Astrocyte (in vitro differentiated cells and primary cell): ENCODE measurements at regions not wholly inside any gene's neighbourhood (a gene's known extent, or its start where the extent isn't known, plus 50 kb on each side); places are given as distances from the start of the nearest gene placed in this dataset.

Source experiments
- DNase-seq: peaks from one replicate; pipeline ENCODE4 v3.0.0-alpha.2; 2010; ENCODE audit warnings: low read depth
- FAIRE-seq: peaks from 2 replicates; lab custom pipeline; 2011; peaks lifted over from hg19 to GRCh38; lab: Jason Lieb, UNC
- H2AFZ ChIP-seq: 2 replicates; pipeline ENCODE4 v1.6.0; 2012; ENCODE audit warnings: low read depth, low read length, inconsistent platforms
- H3K27ac ChIP-seq: 2 replicates; pipeline ENCODE4 v1.5.1; 2011; ENCODE audit warnings: low read depth, low read length, inconsistent platforms
- H3K27me3 ChIP-seq: 2 replicates; pipeline ENCODE4 v1.6.0; 2011; ENCODE audit warnings: low read length, inconsistent platforms; ENCODE audit not compliant: insufficient read depth
- H3K36me3 ChIP-seq: 2 replicates; pipeline ENCODE4 v1.5.1; 2011; ENCODE audit warnings: low read length, inconsistent platforms; ENCODE audit not compliant: insufficient read depth
- H3K4me1 ChIP-seq: 2 replicates; pipeline ENCODE4 v1.5.1; 2011; ENCODE audit warnings: low read length, inconsistent platforms; ENCODE audit not compliant: insufficient read depth
- H3K4me2 ChIP-seq: 2 replicates; pipeline ENCODE4 v1.6.0; 2012; ENCODE audit warnings: low read length, inconsistent platforms
- H3K4me3 ChIP-seq: 2 replicates; pipeline ENCODE4 v1.5.1; 2011; ENCODE audit warnings: low read depth, mild to moderate bottlenecking, low read length, inconsistent platforms; ENCODE audit not compliant: insufficient read depth
- H3K79me2 ChIP-seq: 2 replicates; pipeline ENCODE4 v1.6.0; 2012; ENCODE audit warnings: mild to moderate bottlenecking, low read length, inconsistent platforms; ENCODE audit not compliant: insufficient read depth
- H3K9ac ChIP-seq: 2 replicates; pipeline ENCODE4 v1.6.0; 2012; ENCODE audit warnings: mild to moderate bottlenecking, low read length, inconsistent platforms
- H3K9me3 ChIP-seq: 2 replicates; pipeline ENCODE4 v1.5.1; 2012; ENCODE audit warnings: low read depth, mild to moderate bottlenecking, low read length, inconsistent platforms; ENCODE audit not compliant: insufficient read depth
- H4K20me1 ChIP-seq: 2 replicates; pipeline ENCODE4 v1.6.0; 2012; ENCODE audit warnings: low read length, inconsistent platforms; ENCODE audit not compliant: insufficient read depth
- H3K27ac Mint-ChIP-seq: one replicate; pipeline ENCODE4 v1.8.0; 2021; ENCODE audit warnings: mild to moderate bottlenecking, mixed read lengths; ENCODE audit not compliant: unreplicated experiment
- H3K27me3 Mint-ChIP-seq: one replicate; pipeline ENCODE4 v1.8.0; 2021; ENCODE audit warnings: low read depth, mixed read lengths; ENCODE audit not compliant: unreplicated experiment
- H3K36me3 Mint-ChIP-seq: one replicate; pipeline ENCODE4 v1.8.0; 2021; ENCODE audit warnings: low read depth, mixed read lengths; ENCODE audit not compliant: unreplicated experiment
- H3K4me1 Mint-ChIP-seq: one replicate; pipeline ENCODE4 v1.8.0; 2021; ENCODE audit warnings: low read depth, mixed read lengths; ENCODE audit not compliant: unreplicated experiment
- H3K4me3 Mint-ChIP-seq: one replicate; pipeline ENCODE4 v1.8.0; 2021; ENCODE audit warnings: mild to moderate bottlenecking, moderate library complexity, mixed read lengths; ENCODE audit not compliant: unreplicated experiment
- H3K9me3 Mint-ChIP-seq: one replicate; pipeline ENCODE4 v1.8.0; 2021; ENCODE audit warnings: mild to moderate bottlenecking, mixed read lengths; ENCODE audit not compliant: unreplicated experiment
- CTCF ChIP-seq: IDR thresholded peaks from 2 replicates; pipeline ENCODE4 v1.5.1; 2011; ENCODE audit warnings: low read depth, mild to moderate bottlenecking, inconsistent platforms, low read length, moderate library complexity; ENCODE audit not compliant: insufficient read depth
- EZH2 ChIP-seq: IDR thresholded peaks from 2 replicates; pipeline ENCODE4 v1.6.1; 2012; ENCODE audit warnings: mild to moderate bottlenecking, low read length, inconsistent platforms; ENCODE audit not compliant: insufficient read depth

DNA sequence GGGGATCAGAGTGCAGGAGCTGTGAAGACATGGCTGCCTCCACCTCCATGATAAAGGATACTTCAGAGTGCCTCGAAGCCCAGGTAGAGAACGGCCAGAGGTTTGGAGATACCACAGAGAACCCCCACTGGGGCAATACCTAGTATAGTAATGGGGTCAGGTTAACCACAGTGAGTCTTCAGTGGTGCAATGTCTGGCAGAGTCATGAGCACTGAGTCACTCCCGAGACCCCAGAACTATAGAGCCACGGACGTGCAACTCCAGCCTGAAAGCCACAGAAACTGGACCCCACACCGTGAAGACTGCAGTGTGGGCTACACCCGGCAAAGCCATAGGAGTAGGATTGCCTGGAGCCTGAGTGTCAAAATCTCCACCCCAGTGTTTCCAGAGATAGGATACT, 746.6 kb downstream of the CBLN2 start:
- Histone ChIP-seq H3K36me3 (no peaks in the 10 kb centered on the region), H3K27me3 (no peaks in the 10 kb centered on the region), H3K79me2 (no peaks in the 10 kb centered on the region), H4K20me1 (no peaks in the 10 kb centered on the region), H3K9ac (no peak overlapping the region), H3K27ac (no peak overlapping the region), H3K9me3 (no peaks in the 10 kb centered on the region), H3K4me2 (no peak overlapping the region), H3K4me1 (no peaks in the 10 kb centered on the region), H2AFZ (no peak overlapping the region), H3K4me3 (no peak overlapping the region)
- DNase-seq (peak; percentile 10), FAIRE-seq (no peak)
- Mint-ChIP-seq H3K4me1 (no peaks in the 10 kb centered on the region), H3K4me3 (no peak overlapping the region), H3K36me3 (no peaks in the 10 kb centered on the region), H3K27ac (no peak overlapping the region), H3K9me3 (peaks cover 2% of the 10 kb centered on the region), H3K27me3 (no peaks in the 10 kb centered on the region)
- no peak for TF ChIP-seq CTCF

DNA sequence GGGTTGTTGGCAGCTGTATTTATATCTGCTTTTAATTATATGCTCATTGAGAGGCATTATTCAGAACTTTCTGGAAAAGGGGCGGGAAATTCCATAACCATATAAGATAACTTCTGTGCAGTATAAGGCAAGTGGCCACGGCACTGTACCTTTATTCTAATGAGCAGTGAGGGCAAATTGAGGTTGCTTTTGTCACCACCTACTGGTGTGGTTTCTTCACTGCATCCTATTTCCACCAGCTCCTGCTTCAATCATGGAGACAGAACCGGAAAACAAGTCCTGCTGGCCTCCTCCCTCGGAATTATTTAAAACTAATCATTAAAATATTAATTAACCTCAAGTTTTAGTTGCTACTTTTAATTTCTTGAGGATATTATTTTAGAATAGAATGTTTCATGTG, 759.4 kb downstream of the CBLN2 start:
- Histone ChIP-seq H3K36me3 (no peaks in the 10 kb centered on the region), H3K27me3 (no peaks in the 10 kb centered on the region), H3K27ac (no peak overlapping the region), H3K9me3 (no peaks in the 10 kb centered on the region), H4K20me1 (no peaks in the 10 kb centered on the region), H2AFZ (no peak overlapping the region), H3K4me2 (no peak overlapping the region), H3K9ac (no peak overlapping the region), H3K79me2 (no peaks in the 10 kb centered on the region), H3K4me3 (no peak overlapping the region), H3K4me1 (no peaks in the 10 kb centered on the region)
- Mint-ChIP-seq H3K27ac (no peak overlapping the region), H3K4me3 (no peak overlapping the region), H3K36me3 (no peaks in the 10 kb centered on the region), H3K9me3 (peaks cover 2% of the 10 kb centered on the region), H3K4me1 (no peaks in the 10 kb centered on the region), H3K27me3 (no peaks in the 10 kb centered on the region)
- DNase-seq (no peak), FAIRE-seq (no peak)
- TF ChIP-seq EZH2 (no peak), CTCF (peak; percentile 44)

DNA sequence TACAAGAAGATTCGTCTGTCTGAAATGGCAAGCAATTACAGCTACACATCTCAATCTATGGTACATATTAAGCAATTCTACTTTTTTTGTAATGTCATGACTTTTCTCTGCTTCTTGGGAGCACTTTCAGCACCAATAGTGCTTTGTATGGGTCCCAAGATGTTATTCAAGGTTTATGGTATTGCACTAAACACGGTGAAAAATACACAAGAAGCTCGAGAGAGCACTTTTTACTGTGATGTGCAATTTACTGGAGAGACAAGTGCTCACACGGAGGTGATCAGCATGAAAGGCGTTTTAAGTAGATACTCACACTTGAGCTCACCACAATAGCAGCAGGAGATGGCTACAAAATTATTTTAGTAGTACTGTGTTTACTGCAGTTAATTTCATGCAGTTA, 783.6 kb downstream of the CBLN2 start:
- Histone ChIP-seq H3K4me1 (no peaks in the 10 kb centered on the region), H3K79me2 (no peaks in the 10 kb centered on the region), H3K36me3 (no peaks in the 10 kb centered on the region), H2AFZ (no peak overlapping the region), H3K27ac (no peak overlapping the region), H3K27me3 (no peaks in the 10 kb centered on the region), H3K4me3 (no peak overlapping the region), H3K4me2 (no peak overlapping the region), H3K9me3 (peaks cover 3% of the 10 kb centered on the region), H3K9ac (no peak overlapping the region), H4K20me1 (no peaks in the 10 kb centered on the region)
- no peak overlapping the region for H3K27ac Mint-ChIP-seq
- no peak for FAIRE-seq
- H3K4me1 Mint-ChIP-seq, result no peaks in the 10 kb centered on the region
- no peaks in the 10 kb centered on the region for H3K27me3 Mint-ChIP-seq
- H3K4me3 Mint-ChIP-seq, result no peak overlapping the region
- no peaks in the 10 kb centered on the region for H3K36me3 Mint-ChIP-seq
- TF ChIP-seq CTCF, result no peak
- TF ChIP-seq EZH2, result no peak
- DNase-seq, result no peak
- H3K9me3 Mint-ChIP-seq, result peaks cover 6% of the 10 kb centered on the region
